Gastroesophageal sphincter (tissue), 4 donors: ENCODE measurements at regions not wholly inside any gene's neighbourhood (a gene's known extent, or its start where the extent isn't known, plus 50 kb on each side); places are given as distances from the start of the nearest gene placed in this dataset.

Experiments used
- ATAC-seq: fragments of 150-250 bp; one replicate; pipeline ENCODE4 v1.9.1; 2016; ENCODE audit warnings: mild to moderate bottlenecking, moderate library complexity
- H3K27ac ChIP-seq, 4 donors: fragments of 200-600 bp; sonication (generic) in 3 of 4; 1 replicate in 3 of 4; 2 replicates in 1 of 4; pipeline ENCODE4 v1.5.1; 2016 to 2019
- H3K27me3 ChIP-seq: fragments of 200-600 bp; sonication (generic); one replicate; pipeline ENCODE4 v1.5.1; 2019
- H3K36me3 ChIP-seq, 2 donors: fragments of 200-600 bp; sonication (generic); one replicate each; pipeline ENCODE4 v1.5.1; 2019; ENCODE audit warnings: control low read depth in 1 of 2
- H3K4me1 ChIP-seq, 3 donors: fragments of 200-600 bp; sonication (generic); 1 replicate in 2 of 3; 2 replicates in 1 of 3; pipeline ENCODE4 v1.5.1; 2016 to 2019; ENCODE audit warnings: control low read depth in 2 of 3
- H3K4me3 ChIP-seq, 2 donors: fragments of 200-600 bp; sonication (generic); one replicate each; pipeline ENCODE4 v1.5.1; 2019; ENCODE audit warnings: mild to moderate bottlenecking in 1 of 2, moderate library complexity in 1 of 2
- H3K9me3 ChIP-seq, 3 donors: fragments of 200-600 bp; sonication (generic); one replicate each; pipeline ENCODE4 v1.5.1; 2017 to 2019; ENCODE audit warnings: control low read depth in 2 of 3
- EP300 ChIP-seq: sonication (generic); formaldehyde crosslinking; IDR thresholded peaks from one replicate; pipeline ENCODE4 v1.6.1; 2017; ENCODE audit warnings: antibody characterized with exemption, mild to moderate bottlenecking
- POLR2A ChIP-seq, 2 donors: fragments of 450-650 bp; IDR thresholded peaks; one replicate each; pipeline ENCODE4 v1.6.1; 2017; ENCODE audit warnings: antibody characterized with exemption in 2 of 2, mild to moderate bottlenecking in 2 of 2, moderate library complexity in 1 of 2
- POLR2AphosphoS5 ChIP-seq: sonication (generic); formaldehyde crosslinking; IDR thresholded peaks from one replicate; pipeline ENCODE4 v1.6.1; 2017; ENCODE audit warnings: antibody characterized with exemption
- WGBS, 2 donors: methylation state at CpG; one replicate each; pipeline ENCODE4 v1.1.5; 2018; ENCODE audit warnings: low coverage in 1 of 2; 5-methylcytosine and 5-hydroxymethylcytosine counted together
- TF ChIP-seq, protein P1 (sequence below), 4 experiments: fragments of 200-600 bp in 2 of 4; fragments of 450-650 bp in 2 of 4; sonication (generic) in 1 of 4; IDR thresholded peaks; one replicate each; pipeline ENCODE4 v1.5.1; 2017 to 2019; ENCODE audit warnings: antibody characterized with exemption in 4 of 4, mild to moderate bottlenecking in 2 of 4, moderate library complexity in 2 of 4

DNA sequence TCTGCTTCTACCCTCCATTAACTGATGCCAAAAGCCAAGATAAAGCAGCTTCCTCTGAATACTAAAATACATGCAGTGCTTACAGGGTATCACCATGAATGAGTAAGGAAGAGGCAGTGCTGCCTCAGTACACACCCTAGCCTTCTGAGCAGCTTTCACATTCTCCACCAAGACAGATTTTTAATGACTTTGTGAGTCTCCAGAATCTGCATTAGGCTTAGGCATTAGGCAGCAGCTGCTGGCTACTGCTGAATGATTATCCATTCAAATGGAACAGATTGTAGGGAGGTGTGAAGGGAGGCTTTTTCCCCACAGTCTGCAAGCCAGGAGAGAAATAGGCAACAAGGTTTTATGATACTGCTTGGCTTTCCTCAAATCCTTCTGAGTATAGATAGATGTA lies 1226.7 kb upstream of the LRRN3 start:
- Histone ChIP-seq H3K27ac (no peak overlapping the region), H3K9me3 (no peaks in the 10 kb centered on the region), H3K4me1 (no peaks in the 10 kb centered on the region), H3K36me3 (no peaks in the 10 kb centered on the region), H3K4me3 (no peak overlapping the region), H3K27me3 (no peaks in the 10 kb centered on the region)
- no peak for ATAC-seq
- no peak for TF ChIP-seq EP300
- no peak for TF ChIP-seq POLR2AphosphoS5
- TF ChIP-seq, protein P1, sequence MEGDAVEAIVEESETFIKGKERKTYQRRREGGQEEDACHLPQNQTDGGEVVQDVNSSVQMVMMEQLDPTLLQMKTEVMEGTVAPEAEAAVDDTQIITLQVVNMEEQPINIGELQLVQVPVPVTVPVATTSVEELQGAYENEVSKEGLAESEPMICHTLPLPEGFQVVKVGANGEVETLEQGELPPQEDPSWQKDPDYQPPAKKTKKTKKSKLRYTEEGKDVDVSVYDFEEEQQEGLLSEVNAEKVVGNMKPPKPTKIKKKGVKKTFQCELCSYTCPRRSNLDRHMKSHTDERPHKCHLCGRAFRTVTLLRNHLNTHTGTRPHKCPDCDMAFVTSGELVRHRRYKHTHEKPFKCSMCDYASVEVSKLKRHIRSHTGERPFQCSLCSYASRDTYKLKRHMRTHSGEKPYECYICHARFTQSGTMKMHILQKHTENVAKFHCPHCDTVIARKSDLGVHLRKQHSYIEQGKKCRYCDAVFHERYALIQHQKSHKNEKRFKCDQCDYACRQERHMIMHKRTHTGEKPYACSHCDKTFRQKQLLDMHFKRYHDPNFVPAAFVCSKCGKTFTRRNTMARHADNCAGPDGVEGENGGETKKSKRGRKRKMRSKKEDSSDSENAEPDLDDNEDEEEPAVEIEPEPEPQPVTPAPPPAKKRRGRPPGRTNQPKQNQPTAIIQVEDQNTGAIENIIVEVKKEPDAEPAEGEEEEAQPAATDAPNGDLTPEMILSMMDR (IDR thresholded peaks at IDR 0.05) = no peak
- no peak for TF ChIP-seq POLR2A (IDR thresholded peaks at IDR 0.05)

DNA sequence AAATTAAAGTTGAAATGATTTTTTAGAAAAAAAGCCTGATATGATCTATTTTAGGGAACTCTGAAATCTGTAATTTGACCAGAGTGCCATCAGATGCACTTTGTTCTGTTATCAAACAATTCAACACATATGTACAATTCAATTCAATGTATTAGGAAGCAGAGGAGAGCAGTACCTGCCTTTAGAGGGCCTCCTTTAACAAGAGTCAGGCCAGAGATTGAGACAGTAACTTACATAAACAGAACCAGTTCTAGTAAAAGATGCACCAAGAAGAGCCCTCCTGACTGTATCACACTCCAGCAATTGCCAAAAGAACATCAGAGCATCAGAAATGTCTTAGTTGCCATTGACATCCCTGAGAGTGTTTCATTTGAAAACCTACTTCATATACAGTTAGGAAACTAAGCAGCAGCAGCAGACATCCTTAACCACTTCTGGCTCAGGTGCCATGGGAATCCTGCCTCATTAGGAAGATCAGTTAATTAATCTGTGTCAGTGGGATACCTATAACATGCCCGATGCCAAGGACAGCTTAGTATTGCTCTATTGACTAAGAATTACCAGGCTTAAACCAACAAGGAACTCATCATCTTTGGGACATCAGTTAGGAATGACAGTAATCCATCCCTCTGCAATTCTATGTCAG lies 1222.6 kb upstream of the LRRN3 start:
- Histone ChIP-seq H3K4me3 (no peak overlapping the region), H3K27me3 (no peaks in the 10 kb centered on the region), H3K27ac (no peak overlapping the region), H3K36me3 (no peaks in the 10 kb centered on the region), H3K4me1 (no peaks in the 10 kb centered on the region), H3K9me3 (no peaks in the 10 kb centered on the region)
- ATAC-seq = no peak
- 40% methylated on average over 1 of the region's 1 CpG; no CpG with 5 or more reads in 1 of the 2 donors for WGBS, 2 donors
- TF ChIP-seq, protein P1 (IDR thresholded peaks at IDR 0.05) = no peak

DNA sequence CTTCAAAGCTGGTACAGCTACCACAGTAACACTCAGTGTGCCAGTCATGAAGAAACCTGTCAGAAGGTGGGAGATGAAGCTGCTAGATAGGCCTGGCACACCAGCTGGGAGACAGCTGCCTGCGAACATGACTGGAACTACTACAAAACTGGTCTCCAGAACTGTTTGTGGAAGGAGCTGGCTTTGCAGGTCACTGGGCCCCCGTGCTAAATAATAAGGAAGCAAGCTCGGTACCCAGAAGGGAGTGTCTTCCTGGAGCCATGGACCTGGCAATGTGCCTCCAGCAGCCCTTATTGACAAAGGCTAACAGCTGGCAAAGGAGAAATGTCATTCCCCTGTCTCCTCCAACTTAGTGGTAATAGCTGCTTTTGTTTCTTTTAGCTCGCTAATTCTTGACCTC lies 1217.6 kb upstream of the LRRN3 start:
- TF ChIP-seq POLR2A (IDR thresholded peaks at IDR 0.05) (no peak), EP300 (no peak), POLR2AphosphoS5 (no peak)
- TF ChIP-seq, protein P1 (IDR thresholded peaks at IDR 0.05) = no peak
- Histone ChIP-seq H3K27me3 (no peaks in the 10 kb centered on the region), H3K36me3 (no peaks in the 10 kb centered on the region), H3K4me3 (no peak overlapping the region), H3K9me3 (no peaks in the 10 kb centered on the region), H3K4me1 (no peaks in the 10 kb centered on the region), H3K27ac (no peak overlapping the region)
- WGBS, 2 donors = 46 to 66% methylated on average over 3 to 4 of the region's 4 CpGs
- no peak for ATAC-seq

DNA sequence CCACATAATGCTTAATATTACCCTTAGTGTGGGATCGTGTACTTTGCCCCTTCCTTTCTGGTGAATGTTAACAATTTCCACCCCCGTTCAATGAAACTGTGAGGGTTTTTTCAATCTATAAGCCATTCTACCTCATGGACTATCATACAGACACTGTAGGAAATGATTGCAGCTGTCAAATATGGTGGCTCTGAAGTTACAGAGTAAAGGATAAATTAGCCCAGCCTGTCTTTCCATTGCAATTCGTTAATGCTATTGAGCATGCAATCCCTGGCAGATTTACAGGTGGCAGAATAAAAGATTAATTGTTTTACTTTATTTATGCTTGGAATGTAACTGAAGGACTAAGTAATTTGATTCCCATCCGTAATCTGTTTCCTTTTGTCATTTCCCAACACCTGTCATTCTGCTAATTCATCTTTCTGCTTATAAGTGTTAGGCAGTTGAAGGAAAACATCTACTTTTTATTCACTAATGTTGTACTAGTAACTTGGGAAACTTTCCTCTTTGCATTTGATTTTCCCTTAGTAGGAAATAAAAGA lies 1211.6 kb upstream of the LRRN3 start:
- 54 to 57% methylated on average over 4 of the region's 4 CpGs for WGBS, 2 donors
- Histone ChIP-seq H3K27ac (no peak overlapping the region), H3K27me3 (no peaks in the 10 kb centered on the region), H3K9me3 (no peaks in the 10 kb centered on the region), H3K4me3 (no peak overlapping the region), H3K4me1 (no peaks in the 10 kb centered on the region), H3K36me3 (no peaks in the 10 kb centered on the region)
- no peak for TF ChIP-seq EP300
- ATAC-seq = no peak

DNA sequence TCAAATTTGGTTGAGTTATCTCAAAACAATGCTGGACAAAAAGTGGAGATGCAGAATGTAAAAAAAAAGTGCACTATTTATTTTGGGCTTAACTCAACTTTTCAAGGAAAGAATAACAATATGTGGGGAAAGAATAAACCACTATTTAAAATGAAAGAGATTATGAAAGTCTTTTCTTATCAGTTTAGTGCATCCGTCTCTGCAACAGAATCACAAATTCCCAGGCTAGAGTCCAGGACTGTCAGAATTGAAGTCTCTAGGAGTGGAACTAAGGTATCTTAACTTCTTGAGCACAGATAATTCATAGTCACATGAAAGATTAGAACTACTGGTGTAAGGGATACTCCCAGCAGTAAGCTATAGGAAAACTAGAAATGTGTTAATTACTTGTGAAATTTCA lies 1200.3 kb upstream of the LRRN3 start:
- Histone ChIP-seq H3K9me3 (no peaks in the 10 kb centered on the region), H3K4me1 (peaks cover 0 to 7% (median 0%) of the 10 kb centered on the region in 3 donors), H3K4me3 (no peak overlapping the region), H3K36me3 (no peaks in the 10 kb centered on the region), H3K27ac (no peak overlapping the region), H3K27me3 (no peaks in the 10 kb centered on the region)
- no peak for ATAC-seq
- 40 to 43% methylated on average over 1 of the region's 1 CpG for WGBS, 2 donors
- TF ChIP-seq POLR2A (IDR thresholded peaks at IDR 0.05) (no peak), POLR2AphosphoS5 (no peak), EP300 (no peak)
- TF ChIP-seq, protein P1 (IDR thresholded peaks at IDR 0.05) = no peak
